ENCODE measurements at regions not wholly inside any gene's neighbourhood (a gene's known extent, or its start where the extent isn't known, plus 50 kb on each side); places are given as distances from the start of the nearest gene placed in this dataset.

DNA sequence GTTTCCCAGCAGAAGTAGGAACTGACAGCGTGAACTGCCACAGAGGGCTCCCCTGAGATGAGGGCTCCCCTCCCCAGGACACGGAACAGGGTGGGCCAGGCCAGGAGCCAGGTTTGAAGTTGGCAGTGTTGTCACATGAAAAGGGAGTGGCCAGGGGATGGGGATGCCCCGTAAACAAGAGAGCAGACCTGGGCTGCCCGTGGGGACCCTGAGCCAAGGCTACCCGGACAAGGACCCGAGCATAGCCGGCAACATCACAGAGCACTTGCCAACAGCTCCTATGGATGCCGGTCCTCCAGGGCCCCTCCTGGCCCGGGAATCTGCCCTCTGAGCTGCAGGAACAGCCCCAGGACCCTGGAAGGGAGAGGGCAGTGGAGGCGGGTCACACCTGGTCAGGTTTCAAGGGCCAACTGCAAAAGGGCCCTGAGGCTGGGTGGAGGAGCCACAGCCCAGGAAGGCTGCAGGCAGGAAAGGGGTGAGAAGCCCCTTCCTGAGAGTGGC, 102.1 kb downstream of the CPZ start:
- DNase-seq (ENCODE audit: low read depth, low spot score) = no peak

DNA sequence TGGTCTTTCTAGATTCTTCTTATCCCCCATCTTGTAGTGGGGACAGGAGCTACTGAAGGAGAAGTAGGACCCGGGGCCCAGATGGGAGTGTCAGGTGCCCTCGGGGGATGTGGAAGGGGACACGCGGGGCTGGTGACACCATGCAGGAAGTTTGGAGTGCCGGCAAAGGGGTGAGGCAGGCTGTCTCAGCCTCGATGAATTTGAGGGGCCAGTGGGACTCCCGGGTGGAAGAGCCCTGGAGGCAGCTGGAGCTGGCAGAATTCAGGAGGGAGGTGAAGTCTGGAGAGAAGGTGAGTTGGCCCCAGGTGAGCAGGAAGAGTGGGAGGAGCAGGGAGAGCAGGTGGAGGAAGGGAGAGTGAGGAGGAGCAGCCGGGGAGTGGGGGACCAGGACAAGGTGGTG, 101.7 kb downstream of the CPZ start:
- TF ChIP-seq, protein P1, sequence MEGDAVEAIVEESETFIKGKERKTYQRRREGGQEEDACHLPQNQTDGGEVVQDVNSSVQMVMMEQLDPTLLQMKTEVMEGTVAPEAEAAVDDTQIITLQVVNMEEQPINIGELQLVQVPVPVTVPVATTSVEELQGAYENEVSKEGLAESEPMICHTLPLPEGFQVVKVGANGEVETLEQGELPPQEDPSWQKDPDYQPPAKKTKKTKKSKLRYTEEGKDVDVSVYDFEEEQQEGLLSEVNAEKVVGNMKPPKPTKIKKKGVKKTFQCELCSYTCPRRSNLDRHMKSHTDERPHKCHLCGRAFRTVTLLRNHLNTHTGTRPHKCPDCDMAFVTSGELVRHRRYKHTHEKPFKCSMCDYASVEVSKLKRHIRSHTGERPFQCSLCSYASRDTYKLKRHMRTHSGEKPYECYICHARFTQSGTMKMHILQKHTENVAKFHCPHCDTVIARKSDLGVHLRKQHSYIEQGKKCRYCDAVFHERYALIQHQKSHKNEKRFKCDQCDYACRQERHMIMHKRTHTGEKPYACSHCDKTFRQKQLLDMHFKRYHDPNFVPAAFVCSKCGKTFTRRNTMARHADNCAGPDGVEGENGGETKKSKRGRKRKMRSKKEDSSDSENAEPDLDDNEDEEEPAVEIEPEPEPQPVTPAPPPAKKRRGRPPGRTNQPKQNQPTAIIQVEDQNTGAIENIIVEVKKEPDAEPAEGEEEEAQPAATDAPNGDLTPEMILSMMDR (conservative IDR thresholded peaks at IDR 0.05) = no peak
- Mint-ChIP-seq H3K4me3 (no peak overlapping the region), H3K4me1 (no peaks in the 10 kb centered on the region), H3K36me3 (ENCODE audit: low read depth) (no peaks in the 10 kb centered on the region), H3K9me3 (no peaks in the 10 kb centered on the region), H3K27me3 (ENCODE audit: low read depth) (peaks cover 94% of the 10 kb centered on the region), H3K27ac (ENCODE audit: unreplicated experiment) (no peak overlapping the region)
- DNase-seq (ENCODE audit: low read depth, low spot score) = no peak

More for the DNA sequence above, 102.1 kb downstream of the CPZ start:
- H3K27me3 Mint-ChIP-seq (ENCODE audit: low read depth) = peaks cover 94% of the 10 kb centered on the region
- no peaks in the 10 kb centered on the region for H3K36me3 Mint-ChIP-seq (ENCODE audit: low read depth)
- TF ChIP-seq, protein P1 (conservative IDR thresholded peaks at IDR 0.05) = no peak
- H3K27ac Mint-ChIP-seq (ENCODE audit: unreplicated experiment) = no peak overlapping the region
- no peaks in the 10 kb centered on the region for H3K9me3 Mint-ChIP-seq
- no peak overlapping the region for H3K4me3 Mint-ChIP-seq
- no peaks in the 10 kb centered on the region for H3K4me1 Mint-ChIP-seq

- Mint-ChIP-seq H3K4me3 (no peak overlapping the region), H3K36me3 (ENCODE audit: low read depth) (no peaks in the 10 kb centered on the region), H3K27me3 (ENCODE audit: low read depth) (peaks cover 97% of the 10 kb centered on the region), H3K9me3 (no peaks in the 10 kb centered on the region), H3K27ac (ENCODE audit: unreplicated experiment) (no peak overlapping the region), H3K4me1 (no peaks in the 10 kb centered on the region)
- TF ChIP-seq, protein P1 (conservative IDR thresholded peaks at IDR 0.05) = no peak
- no peak for DNase-seq (ENCODE audit: low read depth, low spot score)
Measured at GRCh38 chr4:8691151-8691775, 98.7 kb downstream of the CPZ start.

DNA sequence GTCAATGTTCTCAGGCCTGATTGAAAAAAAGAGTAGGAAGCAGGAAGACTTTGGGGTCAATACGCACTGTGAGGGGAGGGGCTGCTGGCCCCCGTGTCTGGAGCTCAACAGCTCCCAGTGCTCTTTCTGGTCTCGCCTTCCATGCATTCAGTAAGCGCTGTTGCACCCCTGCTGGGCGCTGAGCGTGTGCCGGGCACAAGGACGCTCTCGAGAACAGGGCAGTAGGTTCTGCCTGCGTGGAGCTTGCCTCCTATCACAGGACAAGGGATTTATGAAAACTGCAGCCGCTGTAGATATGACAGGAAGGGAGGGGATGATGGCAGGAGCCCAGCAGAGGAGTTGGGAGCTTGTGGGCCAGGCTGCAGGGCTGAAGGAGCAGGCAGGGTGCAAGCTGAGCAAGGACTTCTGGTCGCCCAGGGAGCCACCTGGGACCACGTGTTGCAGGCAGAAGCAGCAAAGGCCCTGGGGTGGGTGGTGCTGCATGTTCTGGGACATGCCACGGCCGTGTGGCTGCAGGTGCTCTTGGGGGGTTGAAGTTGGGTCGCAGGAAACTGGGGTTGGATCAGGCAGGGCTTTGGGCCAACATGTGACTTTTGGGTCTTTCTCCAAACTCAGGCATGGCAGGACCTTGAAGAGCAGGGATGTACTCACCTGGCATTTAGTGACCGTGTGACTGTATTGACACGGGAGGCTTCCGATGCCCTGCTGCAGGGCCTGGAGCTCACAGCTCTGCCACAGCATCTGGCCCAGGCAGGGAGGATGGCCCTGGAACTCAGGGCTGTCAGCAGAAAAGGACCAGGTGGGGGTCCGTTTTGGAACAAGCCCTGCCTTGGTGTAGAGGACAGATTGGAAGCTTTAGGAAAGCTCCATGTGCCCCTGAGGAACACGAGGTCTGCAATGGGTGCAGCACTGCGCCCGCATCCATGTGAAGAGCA, 97.9 kb downstream of the CPZ start:
- peaks cover 97% of the 10 kb centered on the region for H3K27me3 Mint-ChIP-seq (ENCODE audit: low read depth)
- H3K27ac Mint-ChIP-seq (ENCODE audit: unreplicated experiment) = no peak overlapping the region
- no peaks in the 10 kb centered on the region for H3K4me1 Mint-ChIP-seq
- H3K36me3 Mint-ChIP-seq (ENCODE audit: low read depth) = no peaks in the 10 kb centered on the region
- DNase-seq (ENCODE audit: low read depth, low spot score) = no peak
- no peaks in the 10 kb centered on the region for H3K9me3 Mint-ChIP-seq
- H3K4me3 Mint-ChIP-seq = no peak overlapping the region
- TF ChIP-seq, protein P1 (conservative IDR thresholded peaks at IDR 0.05) = no peak

- no peak for DNase-seq (ENCODE audit: low read depth, low spot score)
- H3K27ac Mint-ChIP-seq (ENCODE audit: unreplicated experiment) = no peak overlapping the region
- no peaks in the 10 kb centered on the region for H3K36me3 Mint-ChIP-seq (ENCODE audit: low read depth)
- H3K27me3 Mint-ChIP-seq (ENCODE audit: low read depth) = peaks cover 99% of the 10 kb centered on the region
- H3K4me1 Mint-ChIP-seq = no peaks in the 10 kb centered on the region
- H3K4me3 Mint-ChIP-seq = no peak overlapping the region
- TF ChIP-seq, protein P1 (conservative IDR thresholded peaks at IDR 0.05) = no peak
- H3K9me3 Mint-ChIP-seq = no peaks in the 10 kb centered on the region
Measured at GRCh38 chr4:8689741-8690140, 97.2 kb downstream of the CPZ start.

Data from neural crest cell (in vitro differentiated cells).